Endothelial cell of umbilical vein (primary cell): ENCODE measurements at regions not wholly inside any gene's neighbourhood (a gene's known extent, or its start where the extent isn't known, plus 50 kb on each side); places are given as distances from the start of the nearest gene placed in this dataset.

Source experiments
- BruUV-seq: library from RNA; stranded (reverse); fragments of 400-500 nt; replicated peaks from 2 replicates; lab custom pipeline; 2021; lab: Mats Ljungman, UMichigan
- CTCF ChIA-PET: fragments of 300-600, 350-600 bp; sonication (Branson Sonifier 250); formaldehyde crosslinking; loops from one replicate; lab custom pipeline; 2021; ENCODE audit warnings: antibody characterized with exemption, inconsistent platforms; lab: Charles Lee
- POLR2A ChIA-PET: fragments of 300-600, 350-600 bp; sonication (Branson Sonifier 250); formaldehyde crosslinking; loops from one replicate; lab custom pipeline; 2021; ENCODE audit warnings: antibody characterized with exemption, inconsistent platforms; lab: Charles Lee
- DNase-seq: peaks from one replicate; pipeline ENCODE4 v3.0.0-alpha.2; 2011; ENCODE audit warnings: low read depth, low spot score
- FAIRE-seq: peaks from 2 replicates; lab custom pipeline; 2011; peaks lifted over from hg19 to GRCh38; lab: Jason Lieb, UNC
- H2AFZ ChIP-seq: 2 replicates; pipeline ENCODE4 v1.6.0; 2012; ENCODE audit warnings: low read depth, low read length, control low read depth, inconsistent platforms
- H3K27ac ChIP-seq: 2 replicates; pipeline ENCODE4 v1.5.1; 2011; ENCODE audit warnings: low read depth, mild to moderate bottlenecking, control low read depth, low read length, moderate library complexity; ENCODE audit not compliant: insufficient read depth
- H3K27me3 ChIP-seq, 2 experiments: 2 replicates each; pipeline versions ENCODE4 v1.6.0 to v1.6.1; 2011; ENCODE audit warnings: low read length in 2 of 2, mixed read lengths in 1 of 2; ENCODE audit not compliant: control insufficient read depth in 2 of 2, insufficient read depth in 2 of 2
- H3K36me3 ChIP-seq, 2 experiments: 2 replicates in 1 of 2; 3 replicates in 1 of 2; pipeline ENCODE4 v1.5.1; 2011; ENCODE audit warnings: low read length in 2 of 2, mild to moderate bottlenecking in 1 of 2, moderate library complexity in 1 of 2; ENCODE audit not compliant: control insufficient read depth in 2 of 2, insufficient read depth in 2 of 2; ENCODE audit errors: extremely low read depth in 1 of 2
- H3K4me1 ChIP-seq: 3 replicates; pipeline ENCODE4 v1.5.1; 2011; ENCODE audit warnings: mild to moderate bottlenecking, low read length; ENCODE audit not compliant: control insufficient read depth, insufficient read depth; ENCODE audit errors: extremely low read depth
- H3K4me2 ChIP-seq: 2 replicates; pipeline ENCODE4 v1.6.1; 2011; ENCODE audit warnings: low read length, control low read depth, mixed read lengths; ENCODE audit not compliant: insufficient read depth
- H3K4me3 ChIP-seq, 3 experiments: fragments of 200-600 bp in 1 of 3; sonication (generic), shearing (Covaris generic) in 1 of 3; replicated peaks in 1 of 3; 2 replicates each; pipeline ENCODE4 v1.5.1; 2011 to 2016; ENCODE audit warnings: control low read depth in 3 of 3, low read length in 3 of 3, mild to moderate bottlenecking in 2 of 3, inconsistent platforms in 1 of 3, low read depth in 1 of 3, moderate library complexity in 1 of 3; ENCODE audit not compliant: insufficient read depth in 1 of 3
- H3K79me2 ChIP-seq: 2 replicates; pipeline ENCODE4 v1.6.0; 2012; ENCODE audit warnings: low read length, inconsistent platforms; ENCODE audit not compliant: control insufficient read depth, insufficient read depth
- H3K9ac ChIP-seq: replicated peaks from 2 replicates; pipeline ENCODE3; 2011; ENCODE audit warnings: low read length, control low read depth; ENCODE audit not compliant: insufficient read depth; ENCODE audit errors: extremely low read depth
- H3K9me1 ChIP-seq: replicated peaks from 3 replicates; pipeline ENCODE4 v1.6.0; 2011; ENCODE audit warnings: mild to moderate bottlenecking, low read length; ENCODE audit not compliant: control insufficient read depth, insufficient read depth; ENCODE audit errors: extremely low read depth
- H3K9me3 ChIP-seq: replicated peaks from 2 replicates; pipeline ENCODE4 v1.5.1; 2012; ENCODE audit warnings: low read length, inconsistent platforms; ENCODE audit not compliant: control insufficient read depth, insufficient read depth
- H4K20me1 ChIP-seq: replicated peaks from 2 replicates; pipeline ENCODE3; 2011; ENCODE audit warnings: mild to moderate bottlenecking, low read length; ENCODE audit not compliant: control insufficient read depth, insufficient read depth; ENCODE audit errors: extremely low read depth
- CTCF ChIP-seq, 2 donors: IDR thresholded peaks; 1 replicate in 1 of 2; 2 replicates in 1 of 2; pipeline ENCODE4 v1.5.1; 2011; ENCODE audit warnings: low read length in 2 of 2, mild to moderate bottlenecking in 2 of 2, moderate library complexity in 2 of 2, control low read depth in 1 of 2, inconsistent platforms in 1 of 2, low read depth in 1 of 2; ENCODE audit not compliant: insufficient read depth in 1 of 2; ENCODE audit errors: extremely low read depth in 1 of 2
- EZH2 ChIP-seq: IDR thresholded peaks from 2 replicates; pipeline ENCODE4 v1.6.1; 2012; ENCODE audit warnings: borderline replicate concordance, low read depth, mild to moderate bottlenecking, moderate library complexity, low read length, inconsistent platforms; ENCODE audit not compliant: severe bottlenecking
- FOS ChIP-seq: IDR thresholded peaks from 2 replicates; pipeline ENCODE4 v1.6.1; 2011; ENCODE audit warnings: mild to moderate bottlenecking, low read length, moderate library complexity, borderline replicate concordance; ENCODE audit not compliant: insufficient read depth
- GATA2 ChIP-seq: IDR thresholded peaks from 2 replicates; pipeline ENCODE4 v1.7.0; 2011; ENCODE audit warnings: low read depth, mild to moderate bottlenecking, moderate library complexity, mixed read lengths, low read length; ENCODE audit not compliant: insufficient read length, insufficient read depth
- JUN ChIP-seq: IDR thresholded peaks from 2 replicates; pipeline ENCODE4 v1.6.1; 2011; ENCODE audit warnings: borderline replicate concordance, low read depth; ENCODE audit not compliant: insufficient read length, insufficient read depth
- MAX ChIP-seq: IDR thresholded peaks from 2 replicates; pipeline ENCODE4 v1.6.1; 2011; ENCODE audit not compliant: insufficient read depth, insufficient read length
- MYC ChIP-seq: IDR thresholded peaks from one replicate; pipeline ENCODE4 v1.6.1; 2011; ENCODE audit warnings: mild to moderate bottlenecking, low read depth, low read length
- POLR2A ChIP-seq: IDR thresholded peaks from 2 replicates; pipeline ENCODE4 v1.6.1; 2012; ENCODE audit warnings: low read depth, mild to moderate bottlenecking, control low read depth, low read length
- POLR2AphosphoS5 ChIP-seq: IDR thresholded peaks from 2 replicates; pipeline ENCODE4 v1.6.1; 2012; ENCODE audit warnings: low read depth, mild to moderate bottlenecking, control low read depth, low read length, moderate library complexity; ENCODE audit not compliant: insufficient read depth
- dilution Hi-C: fragments of 300-500 bp; cut with MboI; formaldehyde crosslinking; loops from one replicate; pipeline ENCODE4 v1.15.0; 2019; ENCODE audit warnings: low sequenced_read_pairs; ENCODE audit not compliant: extremely low pct_ligation_motif_present
- intact Hi-C: fragments of 100-400 bp; cut with micrococcal nuclease; formaldehyde crosslinking; loops from one replicate; pipeline ENCODE4 v1.10.0; 2022

GRCh38 chr19:31988256-31988655 lies 357.2 kb upstream of the ZNF507 start:
- H3K79me2 ChIP-seq = no peaks in the 10 kb centered on the region
- H3K4me3 ChIP-seq = no peak overlapping the region
- intact Hi-C loops (no loop called here), dilution Hi-C loops (no loop called here)
- no TSS peak for BruUV-seq
- no peaks in the 10 kb centered on the region for H3K27me3 ChIP-seq
- no peaks in the 10 kb centered on the region for H3K36me3 ChIP-seq
- H3K4me1 ChIP-seq = no peaks in the 10 kb centered on the region
- TF ChIP-seq MYC (no peak), EZH2 (no peak), FOS (no peak), POLR2AphosphoS5 (no peak), MAX (no peak), CTCF (IDR thresholded peaks at IDR 0.05; ENCODE audit: extremely low read depth in 1 of 2, insufficient read depth in 1 of 2, low read depth in 1 of 2, low read length in 2 of 2) (no peak), JUN (no peak), GATA2 (no peak), POLR2A (no peak)
- no peak overlapping the region for H3K9ac ChIP-seq
- peaks cover 12% of the 10 kb centered on the region for H3K9me3 ChIP-seq
- H3K27ac ChIP-seq = no peak overlapping the region
- no peak overlapping the region for H2AFZ ChIP-seq
- FAIRE-seq = no peak
- H4K20me1 ChIP-seq = no peaks in the 10 kb centered on the region
- CTCF ChIA-PET = no interaction called here
- POLR2A ChIA-PET = no interaction called here
- no peak overlapping the region for H3K4me2 ChIP-seq
- H3K9me1 ChIP-seq = no peaks in the 10 kb centered on the region
- no peak for DNase-seq
